ENCODE measurements at regions not wholly inside any gene's neighbourhood (a gene's known extent, or its start where the extent isn't known, plus 50 kb on each side); places are given as distances from the start of the nearest gene placed in this dataset.

DNA sequence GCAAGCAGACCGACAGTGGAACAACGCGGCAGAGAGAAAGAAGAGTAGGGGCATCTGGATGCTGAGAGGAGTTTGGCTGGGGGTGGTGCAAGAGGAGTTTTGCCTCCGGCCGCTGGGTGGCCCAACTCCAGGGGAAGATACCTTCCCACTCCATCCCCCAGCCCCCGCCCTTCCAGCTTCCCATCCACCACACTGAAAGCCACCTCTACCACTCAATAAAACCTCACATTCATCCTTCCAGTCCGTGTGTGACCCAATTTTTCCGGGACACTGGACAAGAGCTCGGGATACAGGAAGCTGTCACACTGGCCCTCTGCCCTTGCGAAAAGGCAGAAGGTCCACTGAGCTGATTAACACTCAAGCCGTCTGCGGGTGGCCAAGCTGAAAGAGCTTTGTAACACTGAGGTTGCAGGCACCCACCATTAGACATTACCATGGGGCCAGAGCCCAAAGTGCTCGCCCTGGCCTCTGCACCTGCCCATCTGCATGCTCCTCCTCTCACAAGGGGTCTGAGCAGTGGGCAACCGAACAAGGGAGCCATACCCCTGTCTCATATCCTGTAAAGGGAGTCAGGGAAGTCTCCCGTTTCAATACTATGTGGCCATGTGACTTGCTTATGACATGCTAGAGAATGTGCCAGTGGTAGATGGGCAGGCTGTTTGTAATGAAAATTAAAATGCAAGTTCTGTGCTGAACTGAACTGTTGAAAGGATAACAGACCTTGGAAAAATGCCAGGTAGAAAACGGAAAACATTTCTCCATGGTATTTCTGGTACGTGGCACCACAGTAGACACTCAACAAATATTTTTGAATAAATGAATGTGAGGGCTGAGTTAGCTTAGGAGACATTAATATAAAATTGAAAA lies 205.1 kb upstream of the STARD13 start:
- H3K4me3 Mint-ChIP-seq: no peak overlapping the region
- DNase-seq: no peak

More for the DNA sequence above, 205.1 kb upstream of the STARD13 start:
- no peaks in the 10 kb centered on the region for H3K79me2 ChIP-seq (ENCODE audit: control insufficient read depth, insufficient read depth, low read length)
- H3K27ac Mint-ChIP-seq: no peak overlapping the region
- no peak overlapping the region for H3K9ac ChIP-seq (ENCODE audit: low read length)
- no peaks in the 10 kb centered on the region for H3K27me3 ChIP-seq (replicated peaks in 1 of 4; ENCODE audit: control extremely low read depth in 1 of 4, control insufficient read depth in 3 of 4, insufficient read depth in 4 of 4, low read length in 3 of 4)
- no peak overlapping the region for H3K4me3 ChIP-seq (ENCODE audit: control extremely low read depth in 1 of 5, extremely low read depth in 1 of 5, insufficient read depth in 1 of 5, low read depth in 2 of 5, low read length in 4 of 5)
- peaks cover 3% of the 10 kb centered on the region for H3K27me3 Mint-ChIP-seq
- no peak overlapping the region for H3K4me2 ChIP-seq (replicated peaks; ENCODE audit: low read depth, low read length, poor library complexity, severe bottlenecking)
- H3K27ac ChIP-seq (ENCODE audit: low read length in 2 of 2): no peak overlapping the region
- CTCF ChIA-PET: no interaction called here
- TF ChIP-seq, protein P1, sequence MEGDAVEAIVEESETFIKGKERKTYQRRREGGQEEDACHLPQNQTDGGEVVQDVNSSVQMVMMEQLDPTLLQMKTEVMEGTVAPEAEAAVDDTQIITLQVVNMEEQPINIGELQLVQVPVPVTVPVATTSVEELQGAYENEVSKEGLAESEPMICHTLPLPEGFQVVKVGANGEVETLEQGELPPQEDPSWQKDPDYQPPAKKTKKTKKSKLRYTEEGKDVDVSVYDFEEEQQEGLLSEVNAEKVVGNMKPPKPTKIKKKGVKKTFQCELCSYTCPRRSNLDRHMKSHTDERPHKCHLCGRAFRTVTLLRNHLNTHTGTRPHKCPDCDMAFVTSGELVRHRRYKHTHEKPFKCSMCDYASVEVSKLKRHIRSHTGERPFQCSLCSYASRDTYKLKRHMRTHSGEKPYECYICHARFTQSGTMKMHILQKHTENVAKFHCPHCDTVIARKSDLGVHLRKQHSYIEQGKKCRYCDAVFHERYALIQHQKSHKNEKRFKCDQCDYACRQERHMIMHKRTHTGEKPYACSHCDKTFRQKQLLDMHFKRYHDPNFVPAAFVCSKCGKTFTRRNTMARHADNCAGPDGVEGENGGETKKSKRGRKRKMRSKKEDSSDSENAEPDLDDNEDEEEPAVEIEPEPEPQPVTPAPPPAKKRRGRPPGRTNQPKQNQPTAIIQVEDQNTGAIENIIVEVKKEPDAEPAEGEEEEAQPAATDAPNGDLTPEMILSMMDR (IDR thresholded peaks at IDR 0.05): no peak
- no peak for TF ChIP-seq EZH2 (IDR thresholded peaks at IDR 0.05; ENCODE audit: borderline replicate concordance, insufficient read depth, low read depth, low read length, poor library complexity, severe bottlenecking)
- WGBS (ENCODE audit: insufficient coverage): 90% methylated on average over 9 of the region's 17 CpGs
- no peaks in the 10 kb centered on the region for H3K9me3 ChIP-seq (ENCODE audit: control extremely low read depth in 1 of 3, control insufficient read depth in 2 of 3, insufficient read depth in 1 of 3, low read length in 2 of 3)
- peaks cover 0 to 13% of the 10 kb centered on the region in 2 donors for H3K4me1 ChIP-seq (ENCODE audit: control insufficient read depth in 2 of 2, insufficient read depth in 2 of 2, low read length in 2 of 2)
- POLR2A ChIA-PET: no interaction called here
- no peak for ATAC-seq (ENCODE audit: low read depth)
- no peaks in the 10 kb centered on the region for H3K9me3 Mint-ChIP-seq (ENCODE audit: insufficient read depth)
- H3K36me3 ChIP-seq (replicated peaks in 1 of 2; ENCODE audit: control extremely low read depth in 1 of 2, control insufficient read depth in 1 of 2, extremely low read depth in 1 of 2, insufficient read depth in 2 of 2, low read length in 1 of 2): no peaks in the 10 kb centered on the region
- H3K4me1 Mint-ChIP-seq: peaks cover 19% of the 10 kb centered on the region
- intact Hi-C loops (cut with micrococcal nuclease): no loop called here
- no peaks in the 10 kb centered on the region for H4K20me1 ChIP-seq (ENCODE audit: control insufficient read depth, insufficient read depth, low read length, poor library complexity, severe bottlenecking)
- H2AFZ ChIP-seq (ENCODE audit: insufficient read depth, low read depth, low read length, poor library complexity, severe bottlenecking): no peak overlapping the region

Measured in B cell (primary cell).